Heart right ventricle (tissue), 16 donors: ENCODE measurements at regions not wholly inside any gene's neighbourhood (a gene's known extent, or its start where the extent isn't known, plus 50 kb on each side); places are given as distances from the start of the nearest gene placed in this dataset.

ENCODE experiments used
- ATAC-seq, 8 donors: fragments of 200-7000 bp; cut with Tn5 transposase; one replicate each; pipeline ENCODE4 v1.9.1; 2020; ENCODE audit warnings: mild to moderate bottlenecking in 8 of 8, moderate library complexity in 8 of 8, moderate number of reproducible peaks in 1 of 8
- DNase-seq, 2 donors: peaks; one replicate each; pipeline ENCODE4 v3.0.0-alpha.2; 2020
- H3K27ac ChIP-seq, 10 donors: fragments of 200-600 bp; sonication (generic) in 2 of 10; one replicate each; pipeline versions ENCODE4 v1.5.0 to v1.8.0; 2020 to 2022; ENCODE audit warnings: mild to moderate bottlenecking in 3 of 10
- H3K27me3 ChIP-seq, 7 donors: fragments of 200-600 bp; one replicate each; pipeline ENCODE4 v1.8.0; 2021 to 2022; ENCODE audit warnings: mild to moderate bottlenecking in 2 of 7
- H3K36me3 ChIP-seq, 9 donors: fragments of 200-600 bp; sonication (generic) in 1 of 9; one replicate each; pipeline versions ENCODE4 v1.5.0 to v1.8.0; 2020 to 2022; ENCODE audit warnings: mild to moderate bottlenecking in 2 of 9
- H3K4me1 ChIP-seq, 9 donors: fragments of 200-600 bp; sonication (generic) in 1 of 9; one replicate each; pipeline versions ENCODE4 v1.5.0 to v1.8.0; 2020 to 2022; ENCODE audit warnings: mild to moderate bottlenecking in 4 of 9
- H3K4me3 ChIP-seq, 10 donors: fragments of 200-600 bp; sonication (generic) in 2 of 10; one replicate each; pipeline versions ENCODE4 v1.5.0 to v1.8.0; 2020 to 2022; ENCODE audit warnings: mild to moderate bottlenecking in 7 of 10, moderate library complexity in 2 of 10
- H3K9me3 ChIP-seq, 11 donors: fragments of 200-600 bp in 10 of 11; sonication (generic) in 2 of 11; one replicate each; pipeline versions ENCODE4 v1.5.0 to v1.8.0; 2013 to 2022; ENCODE audit warnings: mild to moderate bottlenecking in 2 of 11, control low read depth in 1 of 11, moderate library complexity in 1 of 11
- WGBS, 2 donors: extraction: QIAGEN DNeasy Blood & Tissue Kit; methylation state at CpG; one replicate each; pipeline ENCODE4 v1.1.7; 2013; ENCODE audit warnings: inconsistent platforms in 1 of 2; 5-methylcytosine and 5-hydroxymethylcytosine counted together
- intact Hi-C, 10 donors: fragments of 100-400 bp; cut with DNase I; formaldehyde crosslinking; loops; one replicate each; pipeline versions ENCODE4 v1.11.1 to v1.14.2; 2022
- TF ChIP-seq, protein P1 (sequence below), 9 donors: fragments of 200-600 bp; sonication (generic) in 2 of 9; IDR thresholded peaks; one replicate each; pipeline versions ENCODE4 v1.5.0 to v1.8.0; 2021 to 2022; ENCODE audit warnings: antibody characterized with exemption in 9 of 9, mild to moderate bottlenecking in 5 of 9, moderate library complexity in 1 of 9
- donor health status: Arrhythmogenic right ventricular cardiomyopathy.
- donor health status: ischemic (EF 13 %, LVEDD 7.1; RV severe dilation, severe dysfunction).
- donor health status: healthy with polysubstance abuse.
- donor health status: DM: no; HTN: yes; CAD: no.
- donor health status: DM: no; HTN: no; CAD: no.
- donor health status: ischemic (EF 25% LVEDD 6.9; RV normal size, moderate dysfunction).
- donor health status: ischemic (EF 25% LVEDD 5.7; RV mildly dilated, moderate dysfunction).
- donor health status: healthy.
- donor health status: DM: yes; HTN: yes; CAD: no.
- donor health status: Ischemic cardiomyopathy.
- donor health status: ischemic (EF 35%, LVEDD 5.7; RV mildly dilated, moderate dysfunction).
- donor health status: nonischemic (EF 11% LVEDD 7.7; RV severe dilation, severe dysfunction).
- donor health status: DM: yes; HTN: yes; CAD: no.
- donor health status: PGD.
- donor health status: ischemic (EF 29% LVEDD 5.4; RV normal size, mild dysfunction).
- donor health status: nonischemic (EF 23%, LVEDD 6.1; RV moderate dilation, normal function).

GRCh38 chr15:62606376-62607113, 436.0 kb upstream of the TPM1 start:
- DNase-seq: no peak
- TF ChIP-seq, protein P1, sequence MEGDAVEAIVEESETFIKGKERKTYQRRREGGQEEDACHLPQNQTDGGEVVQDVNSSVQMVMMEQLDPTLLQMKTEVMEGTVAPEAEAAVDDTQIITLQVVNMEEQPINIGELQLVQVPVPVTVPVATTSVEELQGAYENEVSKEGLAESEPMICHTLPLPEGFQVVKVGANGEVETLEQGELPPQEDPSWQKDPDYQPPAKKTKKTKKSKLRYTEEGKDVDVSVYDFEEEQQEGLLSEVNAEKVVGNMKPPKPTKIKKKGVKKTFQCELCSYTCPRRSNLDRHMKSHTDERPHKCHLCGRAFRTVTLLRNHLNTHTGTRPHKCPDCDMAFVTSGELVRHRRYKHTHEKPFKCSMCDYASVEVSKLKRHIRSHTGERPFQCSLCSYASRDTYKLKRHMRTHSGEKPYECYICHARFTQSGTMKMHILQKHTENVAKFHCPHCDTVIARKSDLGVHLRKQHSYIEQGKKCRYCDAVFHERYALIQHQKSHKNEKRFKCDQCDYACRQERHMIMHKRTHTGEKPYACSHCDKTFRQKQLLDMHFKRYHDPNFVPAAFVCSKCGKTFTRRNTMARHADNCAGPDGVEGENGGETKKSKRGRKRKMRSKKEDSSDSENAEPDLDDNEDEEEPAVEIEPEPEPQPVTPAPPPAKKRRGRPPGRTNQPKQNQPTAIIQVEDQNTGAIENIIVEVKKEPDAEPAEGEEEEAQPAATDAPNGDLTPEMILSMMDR (IDR thresholded peaks at IDR 0.05): no peak
- 87 to 92% methylated on average over 14 of the region's 14 CpGs for WGBS, 2 donors
- intact Hi-C loops: no loop called here
- ATAC-seq: peak in 5 of 8 donors; percentile 30 to 71 (median 47)
- H3K4me1 ChIP-seq: peaks cover 2 to 46% (median 13%) of the 10 kb centered on the region in 9 donors
- no peaks in the 10 kb centered on the region for H3K27me3 ChIP-seq
- H3K36me3 ChIP-seq: no peaks in the 10 kb centered on the region
- H3K27ac ChIP-seq: peak overlapping the region in 2 of 10 donors; percentile 8 to 43
- H3K9me3 ChIP-seq: no peaks in the 10 kb centered on the region
- no peak overlapping the region for H3K4me3 ChIP-seq

GRCh38 chr15:62607114-62607462, 435.5 kb upstream of the TPM1 start:
- intact Hi-C loops: no loop called here
- Histone ChIP-seq H3K27me3 (no peaks in the 10 kb centered on the region), H3K9me3 (no peaks in the 10 kb centered on the region), H3K4me3 (no peak overlapping the region), H3K27ac (peak overlapping the region in 1 of 10 donors; percentile 8), H3K4me1 (peaks cover 2 to 46% (median 13%) of the 10 kb centered on the region in 9 donors), H3K36me3 (no peaks in the 10 kb centered on the region)
- ATAC-seq (no peak), DNase-seq (no peak)
- TF ChIP-seq, protein P1 (IDR thresholded peaks at IDR 0.05): no peak
- WGBS, 2 donors: 87 to 100% methylated on average over 1 of the region's 1 CpG

GRCh38 chr15:62607643-62608042, 434.9 kb upstream of the TPM1 start:
- intact Hi-C loops: no loop called here
- 87 to 94% methylated on average over 3 of the region's 3 CpGs for WGBS, 2 donors
- ATAC-seq (peak in 1 of 8 donors; percentile 72), DNase-seq (no peak)
- Histone ChIP-seq H3K27ac (no peak overlapping the region), H3K36me3 (no peaks in the 10 kb centered on the region), H3K4me1 (peaks cover 2 to 46% (median 13%) of the 10 kb centered on the region in 9 donors), H3K27me3 (no peaks in the 10 kb centered on the region), H3K4me3 (no peak overlapping the region), H3K9me3 (no peaks in the 10 kb centered on the region)
- TF ChIP-seq, protein P1 (IDR thresholded peaks at IDR 0.05): no peak

DNA sequence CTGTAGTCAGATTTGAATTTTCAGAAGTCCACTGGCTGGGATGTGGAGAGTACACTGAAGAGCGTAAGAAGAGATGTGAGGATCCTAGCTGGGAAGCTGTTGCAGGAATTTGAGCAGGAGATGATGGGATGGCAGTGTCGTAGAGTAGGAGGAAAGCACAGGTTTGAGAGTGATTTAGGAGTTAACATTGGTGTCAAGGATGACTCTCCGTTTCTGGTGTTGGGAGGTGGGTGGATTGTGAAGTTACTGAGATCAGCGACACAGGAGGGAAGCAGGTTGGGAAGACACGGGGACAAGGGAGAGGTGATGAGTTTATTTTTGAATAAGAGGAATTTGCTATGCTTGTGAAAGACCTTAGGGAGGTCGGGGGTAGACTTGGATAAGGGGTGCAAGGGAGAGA, 434.2 kb upstream of the TPM1 start:
- DNase-seq: no peak
- peaks cover 2 to 45% (median 13%) of the 10 kb centered on the region in 9 donors for H3K4me1 ChIP-seq
- ATAC-seq: no peak
- intact Hi-C loops: no loop called here
- TF ChIP-seq, protein P1 (IDR thresholded peaks at IDR 0.05): no peak
- H3K36me3 ChIP-seq: no peaks in the 10 kb centered on the region
- WGBS, 2 donors: 95 to 96% methylated on average over 6 of the region's 6 CpGs
- no peak overlapping the region for H3K4me3 ChIP-seq
- no peak overlapping the region for H3K27ac ChIP-seq
- no peaks in the 10 kb centered on the region for H3K27me3 ChIP-seq
- no peaks in the 10 kb centered on the region for H3K9me3 ChIP-seq
